ENCODE measurements at regions not wholly inside any gene's neighbourhood (a gene's known extent, or its start where the extent isn't known, plus 50 kb on each side); places are given as distances from the start of the nearest gene placed in this dataset.
A peak's percentile ranks its signal among the peaks of the same experiment; 100 is the strongest.
"Not testable (repeated sequence)": the region's sequence is repeated elsewhere in the genome, so short reads cannot be mapped to it uniquely, and the experiment has no call there.

- Histone ChIP-seq H3K9me3 (no peaks in the 10 kb centered on the region), H3K4me3 (no peak overlapping the region), H3K36me3 (no peaks in the 10 kb centered on the region), H3K27ac (no peak overlapping the region), H3K4me1 (no peaks in the 10 kb centered on the region), H3K27me3 (replicated peaks in 1 of 7) (peaks cover 0 to 25% (median 0%) of the 10 kb centered on the region in 7 donors)
- peak; percentile 64 for DNase-seq
- TF ChIP-seq POLR2AphosphoS5 (IDR thresholded peaks at IDR 0.05) = no peak
- no peak for TF ChIP-seq CTCF (IDR thresholded peaks at IDR 0.05 in 8 of 11, conservative IDR thresholded peaks at IDR 0.05 in 3 of 11)
- no peak for TF ChIP-seq POLR2A (IDR thresholded peaks at IDR 0.05)
- WGBS, 5 donors = 85 to 93% (median 87%) methylated on average over 15 to 21 of the region's 21 CpGs
- intact Hi-C loops (cut with DNase I; ENCODE audit: low total_unique reads) = no loop called here
Observed at GRCh38 chr7:408751-409311, 110.8 kb downstream of the PDGFA start.

GRCh38 chr7:409339-410281, 110.0 kb downstream of the PDGFA start:
- H3K27me3 ChIP-seq (replicated peaks in 1 of 7) = peaks cover 0 to 25% (median 0%) of the 10 kb centered on the region in 7 donors
- no peaks in the 10 kb centered on the region for H3K36me3 ChIP-seq
- H3K9me3 ChIP-seq = no peaks in the 10 kb centered on the region
- DNase-seq = peak; percentile 59
- intact Hi-C loops (cut with DNase I; ENCODE audit: low total_unique reads) = no loop called here
- WGBS, 5 donors = 75 to 82% (median 77%) methylated on average over 31 to 34 of the region's 34 CpGs
- no peaks in the 10 kb centered on the region for H3K4me1 ChIP-seq
- H3K4me3 ChIP-seq = no peak overlapping the region
- TF ChIP-seq POLR2AphosphoS5 (IDR thresholded peaks at IDR 0.05) = no peak
- no peak for TF ChIP-seq CTCF (IDR thresholded peaks at IDR 0.05 in 8 of 11, conservative IDR thresholded peaks at IDR 0.05 in 3 of 11)
- no peak for TF ChIP-seq POLR2A (IDR thresholded peaks at IDR 0.05)
- H3K27ac ChIP-seq = no peak overlapping the region

GRCh38 chr7:410395-410910, 109.2 kb downstream of the PDGFA start:
- Histone ChIP-seq H3K36me3 (no peaks in the 10 kb centered on the region), H3K9me3 (no peaks in the 10 kb centered on the region), H3K4me3 (no peak overlapping the region), H3K4me1 (no peaks in the 10 kb centered on the region), H3K27ac (no peak overlapping the region), H3K27me3 (replicated peaks in 1 of 7) (peaks cover 0 to 19% (median 0%) of the 10 kb centered on the region in 7 donors)
- WGBS, 5 donors = 92 to 96% (median 92%) methylated on average over 14 to 20 of the region's 20 CpGs
- TF ChIP-seq POLR2AphosphoS5 (IDR thresholded peaks at IDR 0.05) = no peak
- no peak for TF ChIP-seq CTCF (IDR thresholded peaks at IDR 0.05 in 8 of 11, conservative IDR thresholded peaks at IDR 0.05 in 3 of 11)
- no peak for TF ChIP-seq POLR2A (IDR thresholded peaks at IDR 0.05)
- intact Hi-C loops (cut with DNase I; ENCODE audit: low total_unique reads) = no loop called here
- DNase-seq = peak; percentile 70

GRCh38 chr7:411116-411515, 108.5 kb downstream of the PDGFA start:
- H3K9me3 ChIP-seq; H3K27ac ChIP-seq; H3K4me3 ChIP-seq; DNase-seq; H3K36me3 ChIP-seq; H3K4me1 ChIP-seq; intact Hi-C loops (cut with DNase I; ENCODE audit: low total_unique reads): not testable (repeated sequence)
- WGBS, 5 donors = 92 to 97% (median 95%) methylated on average over 14 to 24 of the region's 24 CpGs; no CpG with 5 or more reads in 1 of the 5 donors
- H3K27me3 ChIP-seq (replicated peaks in 1 of 7) = peaks cover 0 to 18% (median 0%) of the 10 kb centered on the region in 7 donors
